Fibroblast of lung (primary cell): ENCODE measurements at regions not wholly inside any gene's neighbourhood (a gene's known extent, or its start where the extent isn't known, plus 50 kb on each side); places are given as distances from the start of the nearest gene placed in this dataset.
A peak's percentile ranks its signal among the peaks of the same experiment; 100 is the strongest.

ENCODE experiments used
- DNase-seq, 2 donors: peaks; one replicate each; pipeline versions ENCODE4 v3.0.0 to v3.0.0-alpha.2; 2010; ENCODE audit warnings: low read depth in 2 of 2
- H2AFZ ChIP-seq: 2 replicates; pipeline ENCODE4 v1.5.1; 2012; ENCODE audit warnings: low read length, control low read depth, inconsistent platforms
- H3K27ac ChIP-seq: 2 replicates; pipeline ENCODE4 v1.5.1; 2011; ENCODE audit warnings: low read length, control low read depth; ENCODE audit not compliant: insufficient read depth
- H3K27me3 ChIP-seq: 2 replicates; pipeline ENCODE4 v1.5.1; 2011; ENCODE audit warnings: mild to moderate bottlenecking, low read length; ENCODE audit not compliant: control insufficient read depth, insufficient read depth
- H3K36me3 ChIP-seq: 2 replicates; pipeline ENCODE4 v1.5.1; 2011; ENCODE audit warnings: low read length; ENCODE audit not compliant: control insufficient read depth, insufficient read depth
- H3K4me1 ChIP-seq: 2 replicates; pipeline ENCODE4 v1.5.1; 2011; ENCODE audit warnings: low read length; ENCODE audit not compliant: control insufficient read depth, insufficient read depth; ENCODE audit errors: extremely low read depth
- H3K4me2 ChIP-seq: 2 replicates; pipeline ENCODE4 v1.5.1; 2011; ENCODE audit warnings: low read length, control low read depth; ENCODE audit not compliant: insufficient read depth; ENCODE audit errors: extremely low read depth
- H3K4me3 ChIP-seq, 4 experiments: fragments of 200-600 bp in 1 of 4; sonication (generic) in 1 of 4; replicated peaks in 1 of 4; 2 replicates each; pipeline ENCODE4 v1.5.1; 2011 to 2016; ENCODE audit warnings: low read length in 4 of 4, low read depth in 3 of 4, mild to moderate bottlenecking in 3 of 4, control low read depth in 2 of 4, inconsistent platforms in 1 of 4, mixed read lengths in 1 of 4; ENCODE audit not compliant: insufficient read depth in 1 of 4; ENCODE audit errors: control extremely low read depth in 1 of 4
- H3K79me2 ChIP-seq: 2 replicates; pipeline ENCODE4 v1.5.1; 2012; ENCODE audit warnings: mild to moderate bottlenecking, low read length, inconsistent platforms; ENCODE audit not compliant: control insufficient read depth, insufficient read depth
- H3K9ac ChIP-seq: 2 replicates; pipeline ENCODE4 v1.5.1; 2011; ENCODE audit warnings: mild to moderate bottlenecking, low read length, control low read depth; ENCODE audit not compliant: insufficient read depth
- H3K9me3 ChIP-seq: 2 replicates; pipeline ENCODE4 v1.5.1; 2012; ENCODE audit warnings: low read depth, low read length; ENCODE audit not compliant: control insufficient read depth, insufficient read depth
- H4K20me1 ChIP-seq: 2 replicates; pipeline ENCODE4 v1.5.1; 2011; ENCODE audit warnings: low read length; ENCODE audit not compliant: control insufficient read depth, insufficient read depth; ENCODE audit errors: extremely low read depth
- EZH2 ChIP-seq: IDR thresholded peaks from 2 replicates; pipeline ENCODE4 v1.5.1; 2012; ENCODE audit warnings: low read length, control low read depth, mild to moderate bottlenecking; ENCODE audit errors: missing control alignments
- TF ChIP-seq, protein P1 (sequence below), 2 donors: IDR thresholded peaks in 1 of 2; conservative IDR thresholded peaks in 1 of 2; 1 replicate in 1 of 2; 2 replicates in 1 of 2; pipeline ENCODE4 v1.5.1; 2011 to 2012; ENCODE audit warnings: low read length in 2 of 2, control low read depth in 1 of 2, inconsistent platforms in 1 of 2, low read depth in 1 of 2, mild to moderate bottlenecking in 1 of 2

DNA sequence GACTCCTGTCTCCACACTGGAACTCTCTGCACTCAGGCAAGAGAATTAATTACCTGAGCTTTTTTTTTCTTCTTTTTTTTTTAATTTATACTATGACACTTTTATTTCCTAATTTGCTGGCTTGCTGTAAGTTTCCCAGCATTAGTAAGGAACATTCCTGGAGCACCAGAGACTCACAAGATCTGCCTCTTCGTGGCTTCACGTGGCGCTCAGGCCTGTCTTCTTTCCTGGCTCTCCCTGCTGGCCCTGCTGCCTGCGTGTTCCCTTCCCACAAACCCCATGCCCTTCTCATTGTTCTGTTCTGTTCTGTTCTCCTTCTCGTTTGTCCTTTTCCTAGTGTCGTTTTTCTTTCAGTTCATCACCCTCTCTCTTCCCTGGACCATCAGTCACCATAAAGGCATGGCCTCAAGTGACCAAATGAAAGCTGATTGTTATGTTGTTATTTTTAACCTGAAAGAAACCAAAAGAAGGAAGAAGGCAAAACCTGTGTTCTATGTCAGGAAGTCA, 591.6 kb upstream of the PFKP start:
- H3K4me1 ChIP-seq, result no peaks in the 10 kb centered on the region
- DNase-seq, result peak in 1 of 2 donors; percentile 8
- H4K20me1 ChIP-seq, result no peaks in the 10 kb centered on the region
- H3K9ac ChIP-seq, result no peak overlapping the region
- H2AFZ ChIP-seq, result no peak overlapping the region
- H3K27ac ChIP-seq, result no peak overlapping the region
- H3K9me3 ChIP-seq, result no peaks in the 10 kb centered on the region
- H3K36me3 ChIP-seq, result no peaks in the 10 kb centered on the region
- H3K4me2 ChIP-seq, result no peak overlapping the region
- TF ChIP-seq, protein P1, sequence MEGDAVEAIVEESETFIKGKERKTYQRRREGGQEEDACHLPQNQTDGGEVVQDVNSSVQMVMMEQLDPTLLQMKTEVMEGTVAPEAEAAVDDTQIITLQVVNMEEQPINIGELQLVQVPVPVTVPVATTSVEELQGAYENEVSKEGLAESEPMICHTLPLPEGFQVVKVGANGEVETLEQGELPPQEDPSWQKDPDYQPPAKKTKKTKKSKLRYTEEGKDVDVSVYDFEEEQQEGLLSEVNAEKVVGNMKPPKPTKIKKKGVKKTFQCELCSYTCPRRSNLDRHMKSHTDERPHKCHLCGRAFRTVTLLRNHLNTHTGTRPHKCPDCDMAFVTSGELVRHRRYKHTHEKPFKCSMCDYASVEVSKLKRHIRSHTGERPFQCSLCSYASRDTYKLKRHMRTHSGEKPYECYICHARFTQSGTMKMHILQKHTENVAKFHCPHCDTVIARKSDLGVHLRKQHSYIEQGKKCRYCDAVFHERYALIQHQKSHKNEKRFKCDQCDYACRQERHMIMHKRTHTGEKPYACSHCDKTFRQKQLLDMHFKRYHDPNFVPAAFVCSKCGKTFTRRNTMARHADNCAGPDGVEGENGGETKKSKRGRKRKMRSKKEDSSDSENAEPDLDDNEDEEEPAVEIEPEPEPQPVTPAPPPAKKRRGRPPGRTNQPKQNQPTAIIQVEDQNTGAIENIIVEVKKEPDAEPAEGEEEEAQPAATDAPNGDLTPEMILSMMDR (conservative IDR thresholded peaks at IDR 0.05 in 1 of 2, IDR thresholded peaks at IDR 0.05 in 1 of 2; ENCODE audit: low read depth in 1 of 2, low read length in 2 of 2), result no peak
- TF ChIP-seq EZH2, result no peak
- no peaks in the 10 kb centered on the region for H3K27me3 ChIP-seq
- no peaks in the 10 kb centered on the region for H3K79me2 ChIP-seq
- no peak overlapping the region for H3K4me3 ChIP-seq

DNA sequence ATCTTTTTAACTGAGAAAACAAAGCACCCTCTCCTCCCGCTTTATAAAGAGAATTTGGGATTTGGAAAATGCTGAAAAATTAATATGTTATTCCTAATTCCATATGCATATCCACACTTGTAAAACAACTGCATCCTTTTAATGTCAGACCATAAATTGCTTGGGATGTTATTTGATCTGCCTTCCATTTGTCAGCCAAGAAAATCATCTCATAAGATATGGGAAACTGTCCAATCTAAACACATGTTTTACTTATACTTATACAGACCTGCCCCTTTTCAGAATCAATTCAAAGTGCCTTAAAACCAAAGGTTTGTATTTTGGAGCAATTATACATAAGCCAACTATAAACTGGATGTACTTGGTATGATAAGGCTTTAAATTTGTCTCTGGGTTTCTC, 595.5 kb upstream of the PFKP start:
- Histone ChIP-seq H2AFZ (no peak overlapping the region), H3K4me2 (no peak overlapping the region), H3K4me1 (no peaks in the 10 kb centered on the region), H3K27me3 (no peaks in the 10 kb centered on the region), H3K27ac (no peak overlapping the region), H3K36me3 (no peaks in the 10 kb centered on the region), H3K4me3 (no peak overlapping the region), H4K20me1 (no peaks in the 10 kb centered on the region), H3K79me2 (no peaks in the 10 kb centered on the region), H3K9ac (no peak overlapping the region), H3K9me3 (no peaks in the 10 kb centered on the region)
- TF ChIP-seq EZH2, result no peak
- TF ChIP-seq, protein P1 (conservative IDR thresholded peaks at IDR 0.05 in 1 of 2, IDR thresholded peaks at IDR 0.05 in 1 of 2; ENCODE audit: low read depth in 1 of 2, low read length in 2 of 2), result no peak
- no peak for DNase-seq

DNA sequence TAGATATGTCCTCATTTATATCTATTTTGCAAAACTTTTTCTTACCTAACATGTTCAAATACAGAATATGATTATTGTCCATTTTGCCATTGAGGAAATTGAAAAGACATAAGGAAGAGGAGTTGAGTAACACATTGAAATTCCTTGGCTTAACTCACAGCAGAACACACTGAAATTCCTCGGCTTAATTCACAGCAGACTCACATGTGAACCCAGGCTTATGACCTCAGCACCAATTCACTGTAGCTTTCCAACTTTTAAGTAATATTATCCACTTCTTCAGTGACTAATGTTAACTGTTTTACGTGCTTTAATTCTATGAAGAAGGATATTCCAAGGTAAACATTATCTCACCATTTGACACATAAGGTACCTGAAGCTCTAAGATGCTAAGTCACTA, 597.5 kb upstream of the PFKP start:
- Histone ChIP-seq H3K27me3 (no peaks in the 10 kb centered on the region), H3K9ac (no peak overlapping the region), H2AFZ (no peak overlapping the region), H3K79me2 (no peaks in the 10 kb centered on the region), H3K4me3 (no peak overlapping the region), H4K20me1 (no peaks in the 10 kb centered on the region), H3K27ac (no peak overlapping the region), H3K4me1 (no peaks in the 10 kb centered on the region), H3K36me3 (no peaks in the 10 kb centered on the region), H3K4me2 (no peak overlapping the region), H3K9me3 (no peaks in the 10 kb centered on the region)
- peak; percentile 15 to 43 for DNase-seq
- TF ChIP-seq EZH2, result no peak
- TF ChIP-seq, protein P1 (conservative IDR thresholded peaks at IDR 0.05 in 1 of 2, IDR thresholded peaks at IDR 0.05 in 1 of 2; ENCODE audit: low read depth in 1 of 2, low read length in 2 of 2), result no peak
